MM.1S (cell line): ENCODE measurements at regions not wholly inside any gene's neighbourhood (a gene's known extent, or its start where the extent isn't known, plus 50 kb on each side); places are given as distances from the start of the nearest gene placed in this dataset.

Experiments used
- DNase-seq: peaks from one replicate; pipeline ENCODE4 v3.0.0-alpha.2; 2015
- H2AFZ ChIP-seq: fragments of 300-600 bp; sonication (generic); 2 replicates; pipeline ENCODE4 v1.6.0; 2016; ENCODE audit warnings: antibody characterized with exemption, low read length
- H3F3A ChIP-seq: fragments of 300-600 bp; sonication (generic); 2 replicates; pipeline ENCODE4 v1.6.1; 2016; ENCODE audit warnings: mild to moderate bottlenecking, antibody characterized with exemption, low read length, moderate library complexity, mixed read lengths; ENCODE audit not compliant: insufficient read depth
- H3K27ac ChIP-seq: fragments of 300-600 bp; sonication (generic); 2 replicates; pipeline ENCODE4 v1.5.1; 2016; ENCODE audit warnings: mild to moderate bottlenecking, low read length
- H3K27me3 ChIP-seq: fragments of 300-600 bp; sonication (generic); replicated peaks from 2 replicates; pipeline ENCODE4 v1.6.0; 2016; ENCODE audit warnings: low read length; ENCODE audit not compliant: insufficient read depth
- H3K36me3 ChIP-seq: fragments of 300-600 bp; sonication (generic); replicated peaks from 2 replicates; pipeline ENCODE4 v1.6.1; 2016; ENCODE audit warnings: mild to moderate bottlenecking, low read length, mixed read lengths; ENCODE audit not compliant: insufficient read depth
- H3K4me1 ChIP-seq: fragments of 300-600 bp; sonication (generic); 2 replicates; pipeline ENCODE4 v1.6.1; 2016; ENCODE audit warnings: low read length, mixed read lengths
- H3K4me2 ChIP-seq: fragments of 300-600 bp; sonication (generic); 2 replicates; pipeline ENCODE4 v1.6.0; 2016; ENCODE audit warnings: low read depth, low read length
- H3K4me3 ChIP-seq: fragments of 300-600 bp; sonication (generic); 2 replicates; pipeline ENCODE4 v1.5.1; 2016; ENCODE audit warnings: low read length, mixed read lengths
- H3K79me2 ChIP-seq: fragments of 300-600 bp; sonication (generic); 2 replicates; pipeline ENCODE4 v1.6.1; 2016; ENCODE audit warnings: mixed run types, low read length, mixed read lengths
- H3K9ac ChIP-seq: fragments of 300-600 bp; sonication (generic); 2 replicates; pipeline ENCODE4 v1.6.1; 2016; ENCODE audit warnings: low read length, mixed read lengths
- H3K9me2 ChIP-seq: fragments of 300-600 bp; sonication (generic); replicated peaks from 2 replicates; pipeline ENCODE4 v1.6.1; 2016; ENCODE audit warnings: mild to moderate bottlenecking, low read length, mixed read lengths; ENCODE audit not compliant: insufficient read depth
- H3K9me3 ChIP-seq: fragments of 300-600 bp; sonication (generic); replicated peaks from 2 replicates; pipeline ENCODE4 v1.6.1; 2016; ENCODE audit warnings: mild to moderate bottlenecking, low read length, mixed read lengths; ENCODE audit not compliant: insufficient read depth
- H4K20me1 ChIP-seq: fragments of 300-600 bp; sonication (generic); 2 replicates; pipeline ENCODE4 v1.6.1; 2016; ENCODE audit warnings: mild to moderate bottlenecking, low read length, moderate library complexity, mixed read lengths; ENCODE audit not compliant: insufficient read depth
- EZH2 ChIP-seq: fragments of 300-600 bp; sonication (generic); optimal IDR thresholded peaks from 2 replicates; pipeline ENCODE3; 2017; ENCODE audit warnings: low read depth, mild to moderate bottlenecking, antibody characterized with exemption, low read length, mixed read lengths
- EZH2phosphoT487 ChIP-seq: fragments of 300-600 bp; sonication (generic); IDR thresholded peaks from 2 replicates; pipeline ENCODE4 v1.6.1; 2018; ENCODE audit warnings: antibody characterized with exemption, low read length
- TF ChIP-seq, protein P1 (sequence below): fragments of 300-600 bp; sonication (generic); IDR thresholded peaks from 2 replicates; pipeline ENCODE4 v1.5.1; 2016; ENCODE audit warnings: antibody characterized with exemption, low read length, mixed read lengths

DNA sequence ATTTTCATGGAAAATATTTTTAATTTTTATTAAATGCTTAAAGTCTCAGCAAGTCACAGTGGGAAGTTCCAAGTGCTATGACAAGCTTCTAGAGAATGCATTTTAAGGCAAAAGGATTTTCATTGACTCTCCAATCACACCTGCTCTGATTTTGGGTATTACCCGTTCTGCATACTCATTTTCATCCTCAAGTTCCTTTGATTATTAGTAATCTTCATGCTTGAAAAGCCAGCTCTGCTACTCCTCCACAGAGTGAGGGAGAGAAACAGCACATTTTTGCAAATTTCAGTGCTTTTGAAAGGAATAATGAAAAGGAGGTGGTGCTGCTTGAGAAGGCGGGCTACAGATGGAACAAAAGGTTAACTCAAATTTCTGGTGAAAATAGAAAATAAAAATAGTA lies 450.7 kb downstream of the NSUN3 start:
- Histone ChIP-seq H3K27ac (no peak overlapping the region), H3K27me3 (no peaks in the 10 kb centered on the region), H3K36me3 (no peaks in the 10 kb centered on the region; the same call in 1 of the 2 replicates), H3K4me1 (no peaks in the 10 kb centered on the region), H4K20me1 (no peaks in the 10 kb centered on the region), H3K9me2 (no peaks in the 10 kb centered on the region), H3K9me3 (no peaks in the 10 kb centered on the region), H3K4me2 (no peak overlapping the region), H3F3A (no peaks in the 10 kb centered on the region), H2AFZ (no peak overlapping the region), H3K4me3 (no peak overlapping the region), H3K9ac (no peak overlapping the region), H3K79me2 (no peaks in the 10 kb centered on the region)
- TF ChIP-seq, protein P1, sequence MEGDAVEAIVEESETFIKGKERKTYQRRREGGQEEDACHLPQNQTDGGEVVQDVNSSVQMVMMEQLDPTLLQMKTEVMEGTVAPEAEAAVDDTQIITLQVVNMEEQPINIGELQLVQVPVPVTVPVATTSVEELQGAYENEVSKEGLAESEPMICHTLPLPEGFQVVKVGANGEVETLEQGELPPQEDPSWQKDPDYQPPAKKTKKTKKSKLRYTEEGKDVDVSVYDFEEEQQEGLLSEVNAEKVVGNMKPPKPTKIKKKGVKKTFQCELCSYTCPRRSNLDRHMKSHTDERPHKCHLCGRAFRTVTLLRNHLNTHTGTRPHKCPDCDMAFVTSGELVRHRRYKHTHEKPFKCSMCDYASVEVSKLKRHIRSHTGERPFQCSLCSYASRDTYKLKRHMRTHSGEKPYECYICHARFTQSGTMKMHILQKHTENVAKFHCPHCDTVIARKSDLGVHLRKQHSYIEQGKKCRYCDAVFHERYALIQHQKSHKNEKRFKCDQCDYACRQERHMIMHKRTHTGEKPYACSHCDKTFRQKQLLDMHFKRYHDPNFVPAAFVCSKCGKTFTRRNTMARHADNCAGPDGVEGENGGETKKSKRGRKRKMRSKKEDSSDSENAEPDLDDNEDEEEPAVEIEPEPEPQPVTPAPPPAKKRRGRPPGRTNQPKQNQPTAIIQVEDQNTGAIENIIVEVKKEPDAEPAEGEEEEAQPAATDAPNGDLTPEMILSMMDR: no peak
- TF ChIP-seq EZH2: no peak
- no peak for TF ChIP-seq EZH2phosphoT487
- DNase-seq: no peak

DNA sequence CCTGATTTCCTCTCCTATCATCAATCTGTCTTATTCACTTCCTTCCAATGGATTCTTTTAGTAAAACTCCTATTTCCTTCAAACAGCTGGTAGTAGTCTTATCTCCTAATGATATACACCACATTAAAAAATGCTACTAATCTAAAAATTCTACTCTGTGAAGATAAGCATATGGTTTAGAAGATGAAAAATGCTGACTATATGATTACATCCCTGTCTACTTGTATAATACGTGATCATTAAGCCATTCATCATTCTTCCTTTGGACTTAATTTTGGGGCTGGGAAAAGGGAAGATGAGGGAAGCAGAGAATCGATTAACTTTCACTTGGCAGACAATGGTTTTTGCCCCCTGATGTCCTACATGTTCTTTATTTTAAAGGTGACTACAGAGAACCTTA lies 453.1 kb downstream of the NSUN3 start:
- no peaks in the 10 kb centered on the region for H3K9me2 ChIP-seq
- no peak overlapping the region for H3K4me3 ChIP-seq
- no peak overlapping the region for H3K27ac ChIP-seq
- no peak for TF ChIP-seq EZH2
- H3K9ac ChIP-seq: no peak overlapping the region
- no peaks in the 10 kb centered on the region for H3K4me1 ChIP-seq
- no peaks in the 10 kb centered on the region for H3F3A ChIP-seq
- H2AFZ ChIP-seq: no peak overlapping the region
- H3K27me3 ChIP-seq: no peaks in the 10 kb centered on the region
- no peaks in the 10 kb centered on the region for H3K9me3 ChIP-seq
- no peak overlapping the region for H3K4me2 ChIP-seq
- H3K36me3 ChIP-seq: no peaks in the 10 kb centered on the region; the same call in 1 of the 2 replicates
- H4K20me1 ChIP-seq: no peaks in the 10 kb centered on the region
- DNase-seq: no peak
- no peaks in the 10 kb centered on the region for H3K79me2 ChIP-seq

DNA sequence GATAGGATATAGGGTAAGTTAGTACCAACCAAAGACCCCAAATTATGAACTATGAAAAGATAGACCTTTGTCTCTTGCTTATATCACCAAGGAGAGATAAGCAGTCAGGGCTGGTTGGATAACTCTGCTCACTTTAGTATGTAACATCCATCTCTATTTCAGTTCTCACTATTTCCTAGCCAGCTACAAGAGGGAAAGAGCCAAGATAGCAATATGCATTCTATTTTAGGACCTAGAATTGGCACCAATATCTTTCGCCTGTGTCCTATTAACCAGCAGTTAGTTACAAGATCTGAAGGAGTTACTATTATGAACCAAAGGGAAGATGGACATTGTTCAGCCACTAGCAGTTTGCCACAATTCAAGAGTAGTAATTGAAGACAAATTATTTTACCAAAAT lies 457.5 kb downstream of the NSUN3 start:
- DNase-seq: no peak
- Histone ChIP-seq H3K4me3 (no peak overlapping the region), H3K27me3 (no peaks in the 10 kb centered on the region), H3K27ac (no peak overlapping the region), H3K4me2 (no peak overlapping the region), H3K79me2 (no peaks in the 10 kb centered on the region), H3K9me2 (no peaks in the 10 kb centered on the region), H3K4me1 (no peaks in the 10 kb centered on the region), H2AFZ (no peak overlapping the region), H3K9me3 (no peaks in the 10 kb centered on the region), H3K9ac (no peak overlapping the region), H3K36me3 (no peaks in the 10 kb centered on the region; the same call in 1 of the 2 replicates), H4K20me1 (no peaks in the 10 kb centered on the region), H3F3A (no peaks in the 10 kb centered on the region)
- no peak for TF ChIP-seq EZH2
- TF ChIP-seq EZH2phosphoT487: no peak
- TF ChIP-seq, protein P1: no peak

GRCh38 chr3:94522488-94522887 lies 459.6 kb downstream of the NSUN3 start:
- TF ChIP-seq EZH2 (no peak), EZH2phosphoT487 (no peak)
- TF ChIP-seq, protein P1: no peak
- H3K36me3 ChIP-seq: no peaks in the 10 kb centered on the region; the same call in 1 of the 2 replicates
- no peak overlapping the region for H3K4me2 ChIP-seq
- H3K27me3 ChIP-seq: no peaks in the 10 kb centered on the region
- H4K20me1 ChIP-seq: no peaks in the 10 kb centered on the region
- no peak overlapping the region for H3K4me3 ChIP-seq
- no peaks in the 10 kb centered on the region for H3K79me2 ChIP-seq
- H3K9me2 ChIP-seq: no peaks in the 10 kb centered on the region
- H3F3A ChIP-seq: no peaks in the 10 kb centered on the region
- no peak overlapping the region for H2AFZ ChIP-seq
- no peak for DNase-seq
- H3K27ac ChIP-seq: no peak overlapping the region
- no peaks in the 10 kb centered on the region for H3K9me3 ChIP-seq
- H3K9ac ChIP-seq: no peak overlapping the region
- H3K4me1 ChIP-seq: no peaks in the 10 kb centered on the region
